ENCODE measurements at regions not wholly inside any gene's neighbourhood (a gene's known extent, or its start where the extent isn't known, plus 50 kb on each side); places are given as distances from the start of the nearest gene placed in this dataset.

DNA sequence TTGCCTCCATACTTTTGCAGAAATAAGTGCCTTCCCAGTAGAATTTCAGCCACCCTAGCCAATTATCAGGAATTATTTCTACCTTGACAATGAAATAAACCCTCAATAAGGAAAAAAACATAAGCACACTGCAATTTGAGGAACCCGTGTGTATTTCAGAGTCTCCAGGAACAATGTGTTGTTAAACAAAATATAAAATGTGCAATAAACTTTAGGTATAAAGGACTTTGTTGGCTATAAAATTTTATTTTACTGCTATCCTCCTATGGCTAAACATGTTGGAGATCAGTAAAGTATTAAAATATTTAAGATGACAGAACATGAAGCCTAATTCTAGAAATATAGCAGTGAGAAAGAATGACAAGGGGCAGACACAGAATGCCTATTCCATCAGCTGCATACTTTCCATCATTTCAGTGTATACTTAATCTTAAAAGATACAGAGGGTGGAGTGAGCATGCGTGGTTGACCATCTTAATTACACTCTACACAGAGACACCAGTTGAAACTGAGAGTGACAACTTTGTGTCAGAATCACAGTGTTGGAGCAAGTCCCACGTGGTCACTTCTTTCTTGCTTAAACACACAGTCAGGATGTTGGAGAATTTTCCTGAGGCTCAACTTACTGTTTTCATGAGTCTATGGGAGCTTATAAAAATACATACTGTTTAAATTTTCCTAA is 79.0 kb upstream of the SUCLG2 start:
- DNase-seq (ENCODE audit: low read depth in 3 of 3, low spot score in 2 of 3): no peak

DNA sequence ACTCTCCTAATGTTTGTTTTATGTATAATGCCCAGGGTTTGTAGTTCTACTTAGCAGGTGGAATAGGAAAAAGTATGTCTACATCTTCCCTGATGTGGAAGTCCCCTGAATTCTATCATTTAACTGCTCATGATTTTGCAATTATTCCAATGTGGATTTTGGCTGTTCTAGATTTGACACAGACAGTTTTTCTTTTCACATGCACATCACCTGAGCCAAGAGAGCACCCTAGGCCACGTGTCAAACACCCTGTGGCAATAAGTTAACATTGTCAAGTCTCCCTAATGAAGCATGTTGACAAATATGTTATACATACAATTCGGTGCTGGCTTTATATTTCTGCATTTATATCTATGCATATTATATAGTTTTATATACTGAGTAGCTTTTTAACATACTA is 70.0 kb upstream of the SUCLG2 start:
- no peak for DNase-seq (ENCODE audit: low read depth in 3 of 3, low spot score in 2 of 3)

DNA sequence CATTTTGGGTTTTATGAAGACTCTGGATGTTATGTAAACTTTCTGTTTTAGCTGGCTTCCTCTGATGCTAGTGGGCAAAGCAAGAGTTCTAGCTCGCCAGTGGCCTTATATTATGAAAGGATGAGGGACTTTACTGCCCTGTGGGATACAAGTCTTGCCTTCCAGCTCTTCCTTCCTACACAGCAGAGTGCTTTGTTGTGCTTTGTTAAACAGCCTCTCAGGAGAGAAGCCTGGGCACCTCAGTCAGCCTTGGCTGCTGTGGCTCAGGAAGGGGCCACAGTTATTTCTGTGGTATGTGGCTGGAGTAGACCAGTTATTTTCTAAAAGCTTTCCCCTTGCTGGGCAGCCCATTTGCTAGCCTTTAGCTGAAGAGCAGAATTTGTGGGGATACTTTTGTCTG is 69.5 kb upstream of the SUCLG2 start:
- no peak for DNase-seq (ENCODE audit: low read depth in 3 of 3, low spot score in 2 of 3)

DNA sequence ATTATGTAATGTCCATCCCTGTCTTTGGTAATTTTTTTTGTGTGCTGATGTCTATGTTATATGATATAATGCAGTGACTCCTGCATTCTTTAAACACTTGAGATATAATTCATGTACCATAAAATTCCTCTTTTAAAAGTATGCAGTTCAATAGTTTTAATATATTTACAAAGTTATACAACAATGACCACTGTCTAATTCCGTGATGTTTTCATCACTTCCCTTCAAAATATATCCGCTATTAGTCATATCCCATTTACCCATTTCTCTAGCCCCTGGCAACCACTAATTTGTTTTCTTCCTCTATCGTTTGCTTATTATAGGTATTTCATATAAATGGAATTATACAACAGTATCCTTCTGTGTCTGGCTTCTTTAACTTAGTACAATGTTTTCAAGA is 64.9 kb upstream of the SUCLG2 start:
- no peak for DNase-seq (ENCODE audit: low read depth in 3 of 3, low spot score in 2 of 3)

DNA sequence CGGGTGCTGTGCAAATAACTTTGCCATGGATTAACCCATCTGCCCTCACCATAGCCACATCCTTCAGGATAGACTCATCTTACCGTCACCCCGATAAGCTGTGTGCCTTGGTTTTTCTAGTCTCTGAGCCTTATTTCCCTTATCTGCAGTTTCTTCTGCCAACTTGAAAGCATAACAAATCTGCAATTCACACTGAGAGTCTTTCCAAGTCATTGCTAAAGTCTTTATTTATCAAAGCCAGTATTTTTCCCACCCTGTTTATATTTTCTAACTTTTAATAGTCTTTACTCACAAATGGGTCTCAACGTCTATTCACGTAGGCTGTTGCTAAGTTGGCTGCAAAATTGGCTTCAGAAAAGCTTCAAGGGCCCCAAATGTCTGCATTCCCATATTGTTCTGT is 61.6 kb upstream of the SUCLG2 start:
- no peak for DNase-seq (ENCODE audit: low read depth in 3 of 3, low spot score in 2 of 3)

DNA sequence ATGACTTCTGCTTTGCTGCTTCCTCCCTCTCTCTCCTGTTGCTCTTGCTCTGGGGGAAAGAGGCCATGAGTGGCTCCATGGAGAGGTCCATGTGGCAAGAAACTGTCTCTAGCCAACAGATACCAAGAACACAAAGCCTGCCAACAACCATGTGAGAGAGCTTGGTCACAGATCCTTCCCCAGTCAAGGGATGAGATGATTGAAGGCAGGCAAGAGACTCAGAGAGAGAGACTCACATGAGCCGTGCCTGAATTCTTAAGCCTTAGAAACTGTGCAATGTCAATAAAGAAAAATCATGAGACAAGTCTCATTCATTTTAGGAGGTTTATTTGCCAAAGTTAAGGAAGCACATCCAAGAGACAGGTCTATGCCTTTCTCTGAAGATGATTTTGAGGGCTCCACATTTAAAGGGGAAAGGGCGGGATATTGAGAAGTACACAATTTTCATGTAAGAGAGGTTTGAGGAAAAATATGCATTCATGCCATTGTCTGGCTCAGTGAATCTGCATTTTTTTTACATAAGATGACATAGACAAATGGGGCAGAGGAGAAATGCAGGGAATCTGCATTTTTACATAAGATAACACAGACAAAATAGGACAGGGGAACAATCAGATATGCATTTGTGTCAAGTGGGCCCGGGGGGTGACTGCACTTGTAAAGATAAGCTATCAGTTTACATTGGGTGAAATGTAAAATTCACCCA is 59.5 kb upstream of the SUCLG2 start:
- DNase-seq (ENCODE audit: low read depth in 3 of 3, low spot score in 2 of 3): no peak

DNA sequence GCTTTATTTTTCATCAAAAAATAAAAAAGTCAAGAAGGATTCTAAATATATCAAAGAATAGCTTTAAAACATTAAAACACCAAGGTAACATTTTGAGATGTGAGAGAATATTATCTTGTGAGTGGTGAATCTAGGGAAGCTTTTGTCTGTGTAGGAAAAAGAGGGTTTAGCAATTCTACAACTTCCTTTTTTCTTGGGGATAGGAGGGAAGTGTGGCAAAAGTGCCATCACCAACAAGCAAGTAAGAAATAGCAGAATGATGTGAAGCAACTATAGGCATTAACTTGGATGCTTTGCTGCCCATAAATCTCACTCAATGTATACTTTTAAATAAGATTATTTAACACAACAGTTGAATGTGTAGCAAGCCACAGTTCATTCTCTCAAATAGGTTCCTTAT is 57.8 kb upstream of the SUCLG2 start:
- DNase-seq (ENCODE audit: low read depth in 3 of 3, low spot score in 2 of 3): no peak

DNA sequence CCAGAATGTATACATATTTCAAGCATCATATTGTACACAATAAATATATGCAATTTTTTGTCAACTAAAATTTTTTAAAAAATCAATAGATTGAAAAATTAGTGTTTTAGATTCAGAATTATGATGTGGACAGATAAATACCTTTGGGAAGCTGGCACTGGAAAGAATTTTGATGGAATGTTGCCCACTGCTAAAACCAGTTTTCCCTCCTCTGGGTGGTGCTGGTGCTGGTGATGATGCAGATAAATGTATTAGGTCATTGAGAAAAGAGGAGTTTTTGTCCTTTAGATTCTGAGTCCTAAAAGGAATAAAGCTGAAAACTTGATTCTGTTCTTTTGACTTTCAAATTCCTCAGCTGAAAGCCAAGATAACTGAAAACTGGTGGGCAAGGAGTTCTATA is 56.0 kb upstream of the SUCLG2 start:
- DNase-seq (ENCODE audit: low read depth in 3 of 3, low spot score in 2 of 3): no peak

DNA sequence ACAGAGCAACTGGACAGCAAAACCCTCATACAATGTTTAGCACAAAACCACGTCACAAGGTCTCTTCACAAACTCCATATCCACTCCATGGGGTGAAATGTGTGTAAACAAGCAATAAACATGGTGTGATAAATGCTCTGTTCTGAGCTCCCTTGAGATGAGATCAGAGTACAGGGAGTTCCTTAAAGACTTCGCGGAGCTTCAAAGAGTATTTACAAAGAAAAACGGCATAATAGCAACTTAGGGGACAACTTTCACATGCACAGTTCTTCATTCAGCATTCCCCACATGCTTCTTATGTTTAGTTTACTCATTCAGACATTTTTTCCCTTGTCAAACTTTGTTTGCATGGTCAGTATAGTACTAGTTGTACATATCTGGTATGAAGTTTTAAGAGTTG is 52.5 kb upstream of the SUCLG2 start:
- DNase-seq (ENCODE audit: low read depth in 3 of 3, low spot score in 2 of 3): peak in 1 of 3 donors; percentile 2

DNA sequence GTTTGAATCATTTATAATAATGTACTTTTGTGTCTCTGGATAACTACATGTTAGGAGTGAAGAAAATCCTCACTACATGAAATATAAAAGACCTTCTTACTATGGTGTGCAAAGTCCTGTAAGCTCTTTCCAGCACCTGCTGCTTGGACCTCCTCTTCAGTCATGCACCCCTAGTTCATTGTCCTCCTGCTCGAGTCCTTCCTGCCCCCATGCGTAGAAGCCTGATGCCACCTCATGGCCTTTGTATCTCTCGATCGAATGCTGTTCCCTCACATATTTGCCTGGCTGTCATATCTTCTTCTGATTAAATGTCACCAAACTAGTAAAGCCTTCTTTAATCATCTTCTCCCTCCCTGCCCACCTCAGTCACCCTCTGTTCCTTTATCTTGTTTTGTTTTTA is 49.9 kb upstream of the SUCLG2 start:
- no peak for DNase-seq (ENCODE audit: low read depth in 3 of 3, low spot score in 2 of 3)

Data from right renal cortex interstitium (tissue), 3 donors.